HepG2 (cell line): ENCODE measurements at regions not wholly inside any gene's neighbourhood (a gene's known extent, or its start where the extent isn't known, plus 50 kb on each side); places are given as distances from the start of the nearest gene placed in this dataset.

Experiments
- BHLHE40 ChIP-seq: IDR thresholded peaks from 2 replicates; pipeline ENCODE4 v1.6.1; 2011; ENCODE audit warnings: low read length, improper control_type of control experiment
- JUNB ChIP-seq: sonication (generic); formaldehyde crosslinking; IDR thresholded peaks from 2 replicates; pipeline ENCODE4 v1.8.0; 2022; ENCODE audit warnings: missing genetic modification reagents, mild to moderate bottlenecking, borderline replicate concordance
- KDM1A ChIP-seq: IDR thresholded peaks from 2 replicates; pipeline ENCODE4 v1.6.1; 2016; ENCODE audit warnings: missing compliant biosample characterization
- NFRKB ChIP-seq: fragments of 450-650 bp; IDR thresholded peaks from 2 replicates; pipeline ENCODE4 v1.6.1; 2017
- NR2C2 ChIP-seq: sonication (generic); formaldehyde crosslinking; IDR thresholded peaks from 2 replicates; pipeline ENCODE4 v1.4.0; 2020; ENCODE audit warnings: missing genetic modification reagents, mild to moderate bottlenecking, moderate library complexity, borderline replicate concordance
- RARG ChIP-seq: sonication (generic); formaldehyde crosslinking; IDR thresholded peaks from 2 replicates; pipeline ENCODE4 v1.4.0; 2020; ENCODE audit warnings: low read depth, mild to moderate bottlenecking, missing genetic modification reagents
- TAF1 ChIP-seq: sonication (generic); formaldehyde crosslinking; IDR thresholded peaks from 2 replicates; pipeline ENCODE4 v1.4.0; 2020; ENCODE audit warnings: missing genetic modification reagents
- ZBTB38 ChIP-seq: sonication (generic); formaldehyde crosslinking; IDR thresholded peaks from 2 replicates; pipeline ENCODE4 v1.5.1; 2020; ENCODE audit warnings: mild to moderate bottlenecking, missing genetic modification reagents
- ZNF317 ChIP-seq: sonication (generic); formaldehyde crosslinking; IDR thresholded peaks from 2 replicates; pipeline ENCODE4 v1.5.0; 2020; ENCODE audit warnings: mild to moderate bottlenecking, missing genetic modification reagents
- ZNF460 ChIP-seq: sonication (generic); formaldehyde crosslinking; IDR thresholded peaks from 2 replicates; pipeline ENCODE4 v1.5.1; 2020; ENCODE audit warnings: missing genetic modification reagents, mild to moderate bottlenecking, borderline replicate concordance
- TF ChIP-seq, protein P1 (sequence below): sonication (generic); formaldehyde crosslinking; IDR thresholded peaks from 2 replicates; pipeline ENCODE4 v1.8.1; 2023; ENCODE audit warnings: mild to moderate bottlenecking, inconsistent platforms, moderate library complexity, missing genetic modification reagents, borderline replicate concordance
- TF ChIP-seq, protein P2 (sequence below): sonication (generic); formaldehyde crosslinking; IDR thresholded peaks from 2 replicates; pipeline ENCODE4 v1.5.1; 2020; ENCODE audit warnings: missing genetic modification reagents, mild to moderate bottlenecking, borderline replicate concordance

DNA sequence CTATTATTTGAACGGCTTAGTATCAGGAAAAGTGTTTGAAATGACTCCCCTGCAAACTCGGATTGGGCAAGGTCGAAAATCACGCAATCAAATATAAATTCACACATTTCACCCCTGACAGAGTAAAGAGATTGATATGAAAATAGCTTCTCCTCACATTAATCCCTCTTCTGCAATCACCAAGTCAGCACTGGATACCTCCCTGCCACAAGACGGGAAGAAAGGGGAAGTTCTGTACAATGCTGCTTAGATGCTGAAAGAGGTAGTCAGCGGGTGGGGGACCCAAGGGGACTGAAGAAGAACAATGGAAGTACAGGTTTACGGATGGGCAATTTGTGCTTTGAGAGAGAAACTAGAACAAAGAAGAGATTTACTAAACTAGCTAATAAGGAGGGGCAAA lies 72.0 kb upstream of the ANK3 start:
- TF ChIP-seq TAF1 (no peak), JUNB (CRISPR knock-in tag) (no peak), BHLHE40 (no peak), ZBTB38 (CRISPR knock-in tag) (no peak), ZNF317 (CRISPR knock-in tag) (no peak), ZNF460 (CRISPR knock-in tag) (no peak), NR2C2 (CRISPR knock-in tag) (no peak), KDM1A (CRISPR knock-in tag) (no peak), RARG (CRISPR knock-in tag) (no peak), NFRKB (no peak)
- TF ChIP-seq, protein P1, sequence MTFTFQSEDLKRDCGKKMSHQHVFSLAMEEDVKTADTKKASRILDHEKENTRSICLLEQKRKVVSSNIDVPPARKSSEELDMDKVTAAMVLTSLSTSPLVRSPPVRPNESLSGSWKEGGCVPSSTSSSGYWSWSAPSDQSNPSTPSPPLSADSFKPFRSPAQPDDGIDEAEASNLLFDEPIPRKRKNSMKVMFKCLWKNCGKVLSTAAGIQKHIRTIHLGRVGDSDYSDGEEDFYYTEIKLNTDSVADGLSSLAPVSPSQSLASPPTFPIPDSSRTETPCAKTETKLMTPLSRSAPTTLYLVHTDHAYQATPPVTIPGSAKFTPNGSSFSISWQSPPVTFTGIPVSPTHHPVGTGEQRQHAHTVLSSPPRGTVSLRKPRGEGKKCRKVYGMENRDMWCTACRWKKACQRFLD (CRISPR knock-in tag) = no peak
- TF ChIP-seq, protein P2, sequence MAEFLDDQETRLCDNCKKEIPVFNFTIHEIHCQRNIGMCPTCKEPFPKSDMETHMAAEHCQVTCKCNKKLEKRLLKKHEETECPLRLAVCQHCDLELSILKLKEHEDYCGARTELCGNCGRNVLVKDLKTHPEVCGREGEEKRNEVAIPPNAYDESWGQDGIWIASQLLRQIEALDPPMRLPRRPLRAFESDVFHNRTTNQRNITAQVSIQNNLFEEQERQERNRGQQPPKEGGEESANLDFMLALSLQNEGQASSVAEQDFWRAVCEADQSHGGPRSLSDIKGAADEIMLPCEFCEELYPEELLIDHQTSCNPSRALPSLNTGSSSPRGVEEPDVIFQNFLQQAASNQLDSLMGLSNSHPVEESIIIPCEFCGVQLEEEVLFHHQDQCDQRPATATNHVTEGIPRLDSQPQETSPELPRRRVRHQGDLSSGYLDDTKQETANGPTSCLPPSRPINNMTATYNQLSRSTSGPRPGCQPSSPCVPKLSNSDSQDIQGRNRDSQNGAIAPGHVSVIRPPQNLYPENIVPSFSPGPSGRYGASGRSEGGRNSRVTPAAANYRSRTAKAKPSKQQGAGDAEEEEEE (CRISPR knock-in tag) = no peak
